A549 (cell line): ENCODE measurements at regions not wholly inside any gene's neighbourhood (a gene's known extent, or its start where the extent isn't known, plus 50 kb on each side); places are given as distances from the start of the nearest gene placed in this dataset.
"Not testable (repeated sequence)": the region's sequence is repeated elsewhere in the genome, so short reads cannot be mapped to it uniquely, and the experiment has no call there.

Experiments used
- ATAC-seq, 2 experiments: fragments of 200-7000 bp in 1 of 2; fragments of >200 bp in 1 of 2; cut with Nextera tagmentation in 1 of 2; cut with Tn5 transposase in 1 of 2; 3 replicates each; pipeline versions ENCODE4 v1.8.0 to v1.9.1; 2018 to 2020; ENCODE audit warnings: mild to moderate bottlenecking in 1 of 2, moderate library complexity in 1 of 2
- CTCF ChIA-PET: fragments of 300-600 bp; sonication (Branson Sonifier 250); formaldehyde crosslinking; extraction: SDS; loops from one replicate; lab custom pipeline; 2021; ENCODE audit warnings: antibody characterized with exemption, inconsistent platforms; lab: Yijun Ruan, JAX
- POLR2A ChIA-PET: fragments of 350-600 bp; formaldehyde crosslinking; extraction: SDS; loops from one replicate; lab custom pipeline; 2021; ENCODE audit warnings: antibody characterized with exemption, inconsistent platforms; lab: Yijun Ruan, JAX
- DNase-seq, 2 experiments: peaks; one replicate each; pipeline versions ENCODE4 v3.0.0 to v3.0.0-alpha.2; 2011 to 2016; ENCODE audit warnings: low read depth in 1 of 2, low spot score in 1 of 2
- FAIRE-seq: peaks from 2 replicates; lab custom pipeline; 2011; peaks lifted over from hg19 to GRCh38; lab: Jason Lieb, UNC
- H3K27ac ChIP-seq, 2 experiments: fragments of >200 bp; sonication (Bioruptor Twin); formaldehyde crosslinking; 3 replicates each; pipeline ENCODE4 v1.5.1; 2016 to 2017
- H3K4me1 ChIP-seq: fragments of >200 bp; sonication (Bioruptor Twin); formaldehyde crosslinking; 3 replicates; pipeline ENCODE4 v1.6.1; 2016
- H3K4me2 ChIP-seq: fragments of >200 bp; sonication (Bioruptor Twin); formaldehyde crosslinking; 3 replicates; pipeline ENCODE4 v1.6.1; 2016
- H3K4me3 ChIP-seq: fragments of >200 bp; sonication (Bioruptor Twin); formaldehyde crosslinking; 3 replicates; pipeline ENCODE4 v1.5.1; 2016
- H3K9me3 ChIP-seq: fragments of >200 bp; sonication (Bioruptor Twin); formaldehyde crosslinking; 3 replicates; pipeline ENCODE4 v1.6.1; 2016
- CBX8 ChIP-seq: fragments of 200-600 bp; sonication (generic); IDR thresholded peaks from 2 replicates; pipeline ENCODE4 v1.6.1; 2016
- CTCF ChIP-seq: fragments of >200 bp; sonication (Bioruptor Twin); formaldehyde crosslinking; IDR thresholded peaks from 3 replicates; pipeline ENCODE4 v1.5.1; 2016
- EHMT2 ChIP-seq: fragments of 200-600 bp; sonication (generic); IDR thresholded peaks from 2 replicates; pipeline ENCODE4 v1.6.1; 2016; ENCODE audit warnings: antibody characterized with exemption, low read depth, mild to moderate bottlenecking, moderate library complexity
- EP300 ChIP-seq, 2 experiments: fragments of >200 bp; sonication (Bioruptor Twin); formaldehyde crosslinking; IDR thresholded peaks; 2 replicates in 1 of 2; 3 replicates in 1 of 2; pipeline ENCODE4 v1.6.1; 2016 to 2017
- ESRRA ChIP-seq: fragments of 150-350 bp; IDR thresholded peaks from 2 replicates; pipeline ENCODE4 v1.6.1; 2014; ENCODE audit warnings: mild to moderate bottlenecking, low read length, borderline replicate concordance
- GATA3 ChIP-seq: IDR thresholded peaks from 2 replicates; pipeline ENCODE4 v1.6.1; 2012; ENCODE audit warnings: borderline replicate concordance
- HOXB5 ChIP-seq: fragments of 250-450 bp; sonication (Bioruptor Pico); IDR thresholded peaks from 2 replicates; pipeline ENCODE4 v1.5.0; 2020; ENCODE audit warnings: mild to moderate bottlenecking, moderate library complexity
- JUNB ChIP-seq: fragments of >200 bp; sonication (Bioruptor Twin); formaldehyde crosslinking; IDR thresholded peaks from 2 replicates; pipeline ENCODE4 v1.6.1; 2016
- KDM5A ChIP-seq: fragments of 200-600 bp; sonication (generic); IDR thresholded peaks from 2 replicates; pipeline ENCODE4 v1.6.1; 2016; ENCODE audit warnings: antibody characterized with exemption, mild to moderate bottlenecking
- MAZ ChIP-seq: fragments of 150-350 bp; IDR thresholded peaks from 2 replicates; pipeline ENCODE4 v1.6.1; 2014; ENCODE audit warnings: antibody characterized with exemption, low read depth, low read length, borderline replicate concordance
- MYC ChIP-seq: IDR thresholded peaks from 2 replicates; pipeline ENCODE4 v1.6.1; 2012; ENCODE audit warnings: mild to moderate bottlenecking, inconsistent platforms, low read length, improper control_type of control experiment, borderline replicate concordance
- NPAS2 ChIP-seq: fragments of 250-450 bp; sonication (Bioruptor Pico); IDR thresholded peaks from 2 replicates; pipeline ENCODE4 v1.8.0; 2022; ENCODE audit warnings: mild to moderate bottlenecking, moderate library complexity, borderline replicate concordance
- PHF8 ChIP-seq: fragments of 200-600 bp; sonication (generic); IDR thresholded peaks from 2 replicates; pipeline ENCODE4 v1.6.1; 2016; ENCODE audit warnings: low read depth, mild to moderate bottlenecking, antibody characterized with exemption, moderate library complexity, borderline replicate concordance
- POLR2A ChIP-seq: IDR thresholded peaks from 2 replicates; pipeline ENCODE4 v1.6.1; 2012; ENCODE audit warnings: mild to moderate bottlenecking, low read length
- RAD21 ChIP-seq, 2 experiments: fragments of >200 bp in 1 of 2; sonication (Bioruptor Twin) in 1 of 2; formaldehyde crosslinking in 1 of 2; IDR thresholded peaks in 1 of 2; conservative IDR thresholded peaks in 1 of 2; 2 replicates in 1 of 2; 3 replicates in 1 of 2; pipeline ENCODE4 v1.6.1; 2012 to 2018; ENCODE audit warnings: inconsistent platforms in 1 of 2
- RARB ChIP-seq: fragments of 250-450 bp; sonication (Bioruptor Pico); IDR thresholded peaks from 2 replicates; pipeline ENCODE4 v1.8.0; 2021; ENCODE audit warnings: mild to moderate bottlenecking, moderate library complexity
- REST ChIP-seq: fragments of 200-600 bp; sonication (generic); IDR thresholded peaks from 2 replicates; pipeline ENCODE4 v1.6.1; 2016; ENCODE audit warnings: antibody characterized with exemption, mild to moderate bottlenecking, moderate library complexity
- TP53 ChIP-seq: fragments of 250-450 bp; sonication (Bioruptor Pico); IDR thresholded peaks from 2 replicates; pipeline ENCODE4 v1.5.0; 2021; ENCODE audit warnings: mild to moderate bottlenecking, moderate library complexity
- ZC3H11A ChIP-seq: fragments of 450-650 bp; IDR thresholded peaks from 2 replicates; pipeline ENCODE4 v1.6.1; 2014; ENCODE audit warnings: antibody characterized with exemption, mild to moderate bottlenecking
- ZFP36 ChIP-seq: fragments of 450-650 bp; IDR thresholded peaks from 2 replicates; pipeline ENCODE4 v1.6.1; 2014; ENCODE audit warnings: borderline replicate concordance; ENCODE audit not compliant: partially characterized antibody
- ZNF302 ChIP-seq: fragments of 250-450 bp; sonication (Bioruptor Pico); IDR thresholded peaks from 2 replicates; pipeline ENCODE4 v1.9.0; 2021; ENCODE audit warnings: inconsistent platforms, mild to moderate bottlenecking, moderate library complexity
- WGBS: methylation state at CpG from one replicate; pipeline ENCODE4 v1.1.6; 2017; ENCODE audit errors: missing lambda C conversion rate; 5-methylcytosine and 5-hydroxymethylcytosine counted together

GRCh38 chrX:76605390-76605789 is 177.9 kb downstream of the MAGEE1 start:
- no peak overlapping the region for H3K27ac ChIP-seq
- 3% methylated on average over 1 of the region's 1 CpG for WGBS
- H3K9me3 ChIP-seq = no peaks in the 10 kb centered on the region
- ChIA-PET CTCF (no interaction called here), POLR2A (no interaction called here)
- TF ChIP-seq EP300 (IDR thresholded peaks at IDR 0.05) = no peak
- TF ChIP-seq EHMT2 = no peak
- TF ChIP-seq ZC3H11A = 0 out of 2 replicates have a peak, but pooled peaks have one; percentile 21
- no peak for TF ChIP-seq REST
- no peak for TF ChIP-seq KDM5A
- TF ChIP-seq PHF8 = no peak
- DNase-seq (no peak), ATAC-seq (no peak), FAIRE-seq (no peak)
- H3K4me3 ChIP-seq = no peak overlapping the region
- H3K4me2 ChIP-seq = no peak overlapping the region
- no peaks in the 10 kb centered on the region for H3K4me1 ChIP-seq

GRCh38 chrX:76617020-76617419 is 189.5 kb downstream of the MAGEE1 start:
- Histone ChIP-seq H3K4me3 (no peak overlapping the region), H3K4me2 (no peak overlapping the region), H3K9me3 (no peaks in the 10 kb centered on the region), H3K27ac (no peak overlapping the region), H3K4me1 (no peaks in the 10 kb centered on the region)
- WGBS = 22% methylated on average over 3 of the region's 3 CpGs
- FAIRE-seq = no peak
- no peak for TF ChIP-seq RARB (CRISPR knock-in tag)
- no peak for TF ChIP-seq GATA3
- TF ChIP-seq JUNB = no peak
- TF ChIP-seq ESRRA = no peak
- TF ChIP-seq POLR2A = no peak
- TF ChIP-seq PHF8 = no peak
- no peak for TF ChIP-seq NPAS2 (CRISPR knock-in tag)
- TF ChIP-seq TP53 (CRISPR knock-in tag) = no peak
- TF ChIP-seq KDM5A = no peak
- TF ChIP-seq MYC = no peak
- no peak for TF ChIP-seq EHMT2
- no peak for TF ChIP-seq MAZ
- TF ChIP-seq RAD21 (conservative IDR thresholded peaks at IDR 0.05 in 1 of 2, IDR thresholded peaks at IDR 0.05 in 1 of 2) = no peak
- ATAC-seq = no peak
- no peak for DNase-seq
- ChIA-PET POLR2A (no interaction called here), CTCF (no interaction called here)

- FAIRE-seq = no peak
- WGBS = 0% methylated on average over 1 of the region's 2 CpGs
Observed at GRCh38 chrX:76643590-76643989, 216.1 kb downstream of the MAGEE1 start.

GRCh38 chrX:76651369-76651768 is 223.9 kb downstream of the MAGEE1 start:
- DNase-seq, H3K4me2 ChIP-seq, H3K9me3 ChIP-seq, H3K4me1 ChIP-seq, CTCF ChIA-PET, ATAC-seq, FAIRE-seq, H3K4me3 ChIP-seq, POLR2A ChIA-PET, H3K27ac ChIP-seq: not testable (repeated sequence)
- WGBS = 8% methylated on average over 3 of the region's 3 CpGs

More at GRCh38 chrX:76643590-76643989, 216.1 kb downstream of the MAGEE1 start:
- DNase-seq = no peak
- H3K4me1 ChIP-seq = no peaks in the 10 kb centered on the region
- TF ChIP-seq EHMT2 (no peak), CTCF (no peak), HOXB5 (CRISPR knock-in tag) (no peak), RAD21 (conservative IDR thresholded peaks at IDR 0.05 in 1 of 2, IDR thresholded peaks at IDR 0.05 in 1 of 2) (no peak), EP300 (IDR thresholded peaks at IDR 0.05) (no peak), CBX8 (no peak), ZFP36 (peak; percentile 8), ZNF302 (CRISPR knock-in tag) (no peak)
- TF ChIP-seq, all 56 proteins: peak for 1
- ChIA-PET CTCF (no interaction called here), POLR2A (no interaction called here)
- ATAC-seq = no peak
- Histone ChIP-seq H3K27ac (no peak overlapping the region), H3K4me3 (no peak overlapping the region), H3K9me3 (no peaks in the 10 kb centered on the region), H3K4me2 (no peak overlapping the region)
